HepG2 (cell line): ENCODE measurements at regions not wholly inside any gene's neighbourhood (a gene's known extent, or its start where the extent isn't known, plus 50 kb on each side); places are given as distances from the start of the nearest gene placed in this dataset.
"Not testable (repeated sequence)": the region's sequence is repeated elsewhere in the genome, so short reads cannot be mapped to it uniquely, and the experiment has no call there.

Experiments
- ATAC-seq: fragments of 200-7000 bp; cut with Tn5 transposase; 3 replicates; pipeline ENCODE4 v1.9.1; 2020; ENCODE audit warnings: mild to moderate bottlenecking, moderate library complexity
- BruUV-seq: library from RNA; stranded (reverse); fragments of 400-500 nt; replicated peaks from 2 replicates; lab custom pipeline; 2021; lab: Mats Ljungman, UMichigan
- CTCF ChIA-PET: fragments of 300-600 bp; formaldehyde crosslinking; extraction: SDS; loops from one replicate; lab custom pipeline; 2021; ENCODE audit warnings: low total read pairs, inconsistent platforms, low intra/inter-chr PET ratio; lab: Yijun Ruan, JAX
- POLR2A ChIA-PET: fragments of 350-600 bp; sonication (Branson Sonifier 250); formaldehyde crosslinking; loops from one replicate; lab custom pipeline; 2020; ENCODE audit warnings: antibody characterized with exemption, inconsistent platforms; lab: Yijun Ruan, JAX
- DNase-seq: peaks from one replicate; pipeline ENCODE4 v3.0.0-alpha.2; 2015; ENCODE audit warnings: low spot score
- FAIRE-seq: peaks from 3 replicates; lab custom pipeline; 2011; peaks lifted over from hg19 to GRCh38; lab: Jason Lieb, UNC
- H2AFZ ChIP-seq: one replicate; pipeline ENCODE4 v1.6.1; 2011; ENCODE audit warnings: low read length, inconsistent platforms
- H3K27ac ChIP-seq: fragments of 300-600 bp; 3 replicates; pipeline ENCODE4 v1.8.0; 2011; ENCODE audit warnings: mixed run types, mild to moderate bottlenecking, mixed read lengths, low read length, inconsistent platforms; ENCODE audit not compliant: insufficient read depth; ENCODE audit errors: extremely low read length
- H3K27me3 ChIP-seq, 2 experiments: fragments of 200-600 bp in 1 of 2; 2 replicates in 1 of 2; 3 replicates in 1 of 2; pipeline versions ENCODE4 v1.6.0 to v1.8.0; 2011; ENCODE audit warnings: low read length in 2 of 2, mild to moderate bottlenecking in 2 of 2, moderate library complexity in 2 of 2, inconsistent platforms in 1 of 2; ENCODE audit not compliant: insufficient read depth in 2 of 2, control insufficient read depth in 1 of 2
- H3K36me3 ChIP-seq, 2 experiments: fragments of 200-600 bp in 1 of 2; replicated peaks in 1 of 2; 2 replicates in 1 of 2; 3 replicates in 1 of 2; pipeline versions ENCODE4 v1.5.1 to v1.8.0; 2011; ENCODE audit warnings: low read length in 2 of 2, inconsistent platforms in 1 of 2; ENCODE audit not compliant: insufficient read depth in 2 of 2, control insufficient read depth in 1 of 2
- H3K4me1 ChIP-seq: 2 replicates; pipeline ENCODE4 v1.5.1; 2012; ENCODE audit warnings: low read length, inconsistent platforms; ENCODE audit not compliant: insufficient read depth
- H3K4me2 ChIP-seq: 2 replicates; pipeline ENCODE4 v1.6.0; 2011; ENCODE audit warnings: low read depth, low read length, inconsistent platforms
- H3K4me3 ChIP-seq, 3 experiments: fragments of 200-600 bp in 1 of 3; sonication (generic), shearing (Covaris generic) in 1 of 3; replicated peaks in 1 of 3; 2 replicates each; pipeline ENCODE4 v1.5.1; 2011 to 2016; ENCODE audit warnings: low read length in 3 of 3, inconsistent platforms in 2 of 3, low read depth in 2 of 3, mild to moderate bottlenecking in 2 of 3, control low read depth in 1 of 3, mixed read lengths in 1 of 3; ENCODE audit not compliant: insufficient read depth in 1 of 3
- H3K79me2 ChIP-seq: one replicate; pipeline ENCODE4 v1.6.1; 2011; ENCODE audit warnings: low read length, inconsistent platforms; ENCODE audit not compliant: insufficient read depth
- H3K9ac ChIP-seq: 2 replicates; pipeline ENCODE4 v1.6.0; 2011; ENCODE audit warnings: mild to moderate bottlenecking, low read depth, low read length, inconsistent platforms; ENCODE audit not compliant: insufficient read depth
- H3K9me3 ChIP-seq: 2 replicates; pipeline ENCODE4 v1.5.1; 2012; ENCODE audit warnings: mild to moderate bottlenecking, low read length
- H4K20me1 ChIP-seq: 2 replicates; pipeline ENCODE4 v1.6.0; 2011; ENCODE audit warnings: inconsistent platforms, mild to moderate bottlenecking, low read length, moderate library complexity; ENCODE audit not compliant: insufficient read depth
- in situ Hi-C: cut with HindIII; loops from 2 replicates; pipeline ENCODE4 v1.10.0; 2017; ENCODE audit warnings: low pct_unique_long_range_greater_than_20kb; ENCODE audit not compliant: extremely low pct_ligation_motif_present
- intact Hi-C: fragments of 100-400 bp; cut with micrococcal nuclease; formaldehyde crosslinking; loops from one replicate; pipeline ENCODE4 v1.10.0; 2022; ENCODE audit not compliant: unreplicated experiment

GRCh38 chr22:11068406-11068805, 4459.6 kb upstream of the OR11H1 start:
- DNase-seq, in situ Hi-C loops, H3K4me1 ChIP-seq, H3K79me2 ChIP-seq, H4K20me1 ChIP-seq, CTCF ChIA-PET, POLR2A ChIA-PET, H3K36me3 ChIP-seq, intact Hi-C loops, H3K4me3 ChIP-seq, H3K9ac ChIP-seq, H3K4me2 ChIP-seq, FAIRE-seq, H2AFZ ChIP-seq, BruUV-seq, ATAC-seq, H3K27me3 ChIP-seq, H3K27ac ChIP-seq: not testable (repeated sequence)
- H3K9me3 ChIP-seq, result peaks cover 51% of the 10 kb centered on the region
